Renal cortical epithelial cell (primary cell): ENCODE measurements at regions not wholly inside any gene's neighbourhood (a gene's known extent, or its start where the extent isn't known, plus 50 kb on each side); places are given as distances from the start of the nearest gene placed in this dataset.
A peak's percentile ranks its signal among the peaks of the same experiment; 100 is the strongest.
"Not testable (repeated sequence)": the region's sequence is repeated elsewhere in the genome, so short reads cannot be mapped to it uniquely, and the experiment has no call there.

Experiments used
- DNase-seq: peaks from one replicate; pipeline ENCODE4 v3.0.0-alpha.2; 2011; ENCODE audit warnings: low read depth

- no peak for DNase-seq
Measured at GRCh38 chr9:38518826-38519225, 94.6 kb upstream of the IGFBPL1 start.

DNA sequence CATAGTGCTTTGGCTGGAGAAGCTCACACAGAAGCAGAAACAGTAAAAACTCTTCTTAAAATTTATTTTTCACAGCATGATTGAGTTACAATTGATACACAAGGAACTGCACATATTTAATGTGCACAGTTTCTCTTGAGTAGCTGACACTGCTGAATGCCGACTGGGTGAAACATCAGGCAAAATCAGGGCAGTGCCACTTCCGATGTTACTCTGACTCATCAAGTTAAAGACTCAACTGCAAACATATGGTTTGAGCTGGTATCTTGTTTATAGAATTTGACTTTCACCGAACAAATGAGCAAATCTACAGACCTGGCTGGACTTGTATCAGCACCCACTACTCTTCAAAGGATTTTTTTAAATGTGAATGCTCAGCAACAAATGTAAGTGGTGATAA lies 92.0 kb upstream of the IGFBPL1 start:
- peak; percentile 72 for DNase-seq

DNA sequence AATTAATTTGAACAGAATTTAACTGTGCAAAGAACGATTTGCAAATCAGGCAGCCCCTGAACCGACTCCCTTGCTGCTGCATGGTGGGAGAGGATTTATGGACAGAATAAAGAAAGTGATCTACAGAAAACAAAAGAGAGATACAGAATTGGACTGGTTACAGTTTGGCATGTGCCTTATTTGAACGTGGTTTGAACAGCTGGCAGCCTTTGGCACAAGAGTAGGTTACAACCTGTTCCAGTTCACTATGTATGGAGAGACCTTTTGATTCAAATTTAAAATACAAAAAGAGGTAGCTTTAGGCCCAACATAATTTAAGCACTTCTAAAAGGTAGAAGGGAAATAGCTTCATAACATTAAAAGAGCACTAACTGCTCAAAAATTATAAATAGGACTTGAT lies 90.8 kb upstream of the IGFBPL1 start:
- not testable (repeated sequence) for DNase-seq

- not testable (repeated sequence) for DNase-seq
Measured at GRCh38 chr9:38510340-38510739, 86.1 kb upstream of the IGFBPL1 start.

DNA sequence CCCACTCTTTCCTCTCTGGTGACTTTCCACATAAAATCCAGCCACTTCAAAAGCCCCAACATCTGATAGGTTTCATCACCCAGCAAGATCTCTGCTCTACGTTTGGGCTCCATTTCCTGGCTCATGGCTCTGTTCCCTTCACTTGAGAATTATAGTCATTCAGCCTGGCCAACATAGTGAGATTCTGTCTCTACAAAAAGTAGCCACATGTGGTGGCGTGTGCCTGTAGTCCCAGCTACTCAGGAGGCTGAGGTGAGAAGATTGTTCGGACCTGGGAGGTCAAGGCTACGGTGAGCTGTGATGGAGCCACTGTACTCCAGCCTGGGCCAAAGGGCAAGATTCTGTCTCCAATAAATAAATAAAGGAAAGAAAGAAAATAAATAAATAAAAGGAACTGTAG lies 83.3 kb upstream of the IGFBPL1 start:
- no peak for DNase-seq

DNA sequence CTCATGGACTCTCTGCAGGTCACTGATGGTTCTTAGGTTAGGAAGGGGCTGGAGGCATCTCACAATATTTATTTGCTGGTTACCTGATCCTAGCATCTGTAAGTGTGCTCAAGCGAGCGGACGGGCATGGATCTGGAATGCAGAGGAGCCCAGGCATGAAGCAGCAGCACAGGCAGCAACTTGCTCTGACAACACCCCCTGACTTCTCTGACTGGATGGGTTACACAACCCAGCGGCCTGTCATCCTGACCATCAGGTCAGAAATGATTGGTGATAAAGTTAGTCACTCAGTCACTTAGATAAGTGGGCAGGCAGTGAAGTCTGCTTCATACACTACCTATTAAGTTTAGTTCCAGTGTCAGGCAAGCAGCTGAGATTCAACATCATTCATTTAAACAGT lies 75.9 kb upstream of the IGFBPL1 start:
- peak; percentile 72 for DNase-seq

- peak; percentile 28 for DNase-seq
Measured at GRCh38 chr9:38498551-38498950, 74.3 kb upstream of the IGFBPL1 start.

GRCh38 chr9:38489057-38489456 lies 64.8 kb upstream of the IGFBPL1 start:
- DNase-seq = no peak

GRCh38 chr9:38488156-38488698 lies 64.0 kb upstream of the IGFBPL1 start:
- DNase-seq = no peak

GRCh38 chr9:38487418-38488155 lies 63.3 kb upstream of the IGFBPL1 start:
- not testable (repeated sequence) for DNase-seq

DNA sequence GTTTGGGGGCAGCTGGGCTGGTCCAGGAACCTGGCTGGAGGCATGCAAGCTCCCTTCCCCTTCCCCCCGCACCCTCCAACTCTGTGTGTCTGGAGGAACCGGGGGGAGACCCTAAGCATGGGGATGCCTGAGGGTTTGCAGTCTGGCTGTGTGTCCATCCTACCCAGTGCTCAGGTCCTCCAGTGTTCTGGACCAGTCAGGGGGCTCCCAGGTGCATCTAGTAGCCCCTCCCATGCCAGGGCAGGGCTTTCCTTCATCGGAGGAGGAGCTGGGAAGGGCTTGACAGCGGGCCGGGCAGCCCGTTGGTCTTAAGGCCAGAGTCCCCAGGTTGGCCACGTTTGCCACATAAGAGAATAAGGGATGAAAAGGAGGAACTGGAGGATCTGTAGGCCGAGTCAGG lies 62.6 kb upstream of the IGFBPL1 start:
- DNase-seq = no peak

- DNase-seq = peak; percentile 24
Measured at GRCh38 chr9:38486056-38486615, 61.9 kb upstream of the IGFBPL1 start.

GRCh38 chr9:38484076-38484665 lies 59.9 kb upstream of the IGFBPL1 start:
- not testable (repeated sequence) for DNase-seq

GRCh38 chr9:38482918-38483592 lies 58.8 kb upstream of the IGFBPL1 start:
- peak; percentile 2 for DNase-seq

DNA sequence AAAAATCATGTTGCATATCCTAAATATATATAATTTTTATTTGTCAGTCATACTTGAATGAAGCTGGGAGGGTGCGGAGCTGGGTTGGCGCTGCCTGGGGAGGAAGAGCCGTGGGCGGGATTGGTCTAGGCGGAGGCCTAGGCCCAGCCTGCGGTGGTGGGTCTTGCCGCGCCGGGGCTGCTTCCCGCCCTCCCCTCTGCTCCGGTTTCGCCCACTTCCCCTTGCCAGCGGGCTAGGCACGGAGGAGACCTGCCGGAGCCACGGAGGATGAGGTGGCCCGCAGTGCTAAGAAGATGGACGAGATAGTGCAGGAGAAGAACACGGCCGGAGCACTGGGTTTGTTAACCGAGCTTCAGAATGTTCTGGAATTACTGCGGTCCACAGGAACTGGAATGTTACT lies 54.0 kb upstream of the IGFBPL1 start:
- DNase-seq = no peak

GRCh38 chr9:38474476-38474875 lies 50.2 kb upstream of the IGFBPL1 start:
- DNase-seq = not testable (repeated sequence)
